VCaP (cell line): ENCODE measurements at regions not wholly inside any gene's neighbourhood (a gene's known extent, or its start where the extent isn't known, plus 50 kb on each side); places are given as distances from the start of the nearest gene placed in this dataset.
"Not testable (repeated sequence)": the region's sequence is repeated elsewhere in the genome, so short reads cannot be mapped to it uniquely, and the experiment has no call there.

Source experiments
- H3K27ac ChIP-seq: fragments of 450-650 bp; 2 replicates; pipeline ENCODE4 v1.5.1; 2017
- CTCF ChIP-seq: fragments of 450-650 bp; conservative IDR thresholded peaks from 2 replicates; pipeline ENCODE4 v1.5.1; 2017; ENCODE audit warnings: mild to moderate bottlenecking, moderate library complexity

DNA sequence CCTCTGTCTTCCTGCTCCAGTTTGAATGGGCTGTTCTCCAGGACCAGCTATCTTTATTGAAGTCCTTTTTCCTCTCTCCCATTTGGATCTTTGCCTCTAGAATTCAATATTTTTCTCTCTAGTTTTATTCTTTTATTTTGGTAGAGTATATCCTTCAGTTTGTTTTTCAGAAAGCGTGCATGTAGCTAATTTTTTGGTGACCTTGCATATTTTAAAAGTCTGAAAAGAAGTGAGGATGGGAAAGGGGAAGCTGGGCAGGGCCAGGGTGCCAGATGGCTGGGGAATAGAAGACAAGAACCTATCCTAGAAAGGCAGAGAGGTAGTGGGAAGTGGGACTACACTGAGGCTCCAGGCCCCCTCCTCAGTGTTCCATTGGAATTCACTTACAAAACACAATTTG, 95.0 kb upstream of the ZBED5 start:
- TF ChIP-seq CTCF: no peak

DNA sequence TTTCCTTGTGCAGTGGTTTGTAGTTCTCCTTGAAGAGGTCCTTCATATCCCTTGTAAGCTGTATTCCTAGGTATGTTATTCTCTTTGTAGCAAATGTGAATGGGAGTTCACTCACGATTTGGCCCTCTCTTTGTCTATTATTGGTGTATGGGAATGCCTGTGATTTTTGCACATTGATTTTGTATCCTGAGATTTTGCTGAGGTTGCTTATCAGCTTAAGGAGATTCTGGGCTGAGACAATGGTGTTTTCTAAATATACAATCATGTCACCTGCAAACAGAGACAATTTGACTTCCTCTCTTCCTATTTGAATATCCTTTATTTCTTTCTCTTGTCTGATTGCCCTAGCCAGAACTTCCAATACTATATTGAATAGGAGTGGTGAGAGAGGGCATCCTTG, 90.1 kb upstream of the ZBED5 start:
- not testable (repeated sequence) for H3K27ac ChIP-seq

More for the DNA sequence above, 95.0 kb upstream of the ZBED5 start:
- H3K27ac ChIP-seq: no peak overlapping the region

- H3K27ac ChIP-seq: no peak overlapping the region
These were observed 88.2 kb upstream of the ZBED5 start for GRCh38 chr11:10946072-10946471.

DNA sequence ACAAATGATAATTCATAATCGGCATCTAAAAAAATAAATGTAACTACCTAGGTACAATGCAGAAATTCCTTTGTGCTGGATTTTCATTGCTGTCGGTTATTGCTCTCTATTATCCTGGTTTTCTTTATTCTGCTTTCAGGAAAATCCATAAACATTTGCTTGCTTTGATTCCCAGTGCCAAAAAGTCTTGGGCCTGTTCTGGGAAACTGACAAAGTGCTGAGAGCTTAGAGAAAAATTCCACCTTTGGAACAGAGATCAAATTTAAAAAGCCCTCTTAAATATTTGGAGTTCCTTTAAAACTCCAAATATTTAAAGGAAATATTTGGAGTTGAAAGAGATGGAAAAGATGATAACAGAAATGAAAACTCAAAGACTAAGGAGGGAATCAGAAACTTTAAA, 87.3 kb upstream of the ZBED5 start:
- TF ChIP-seq CTCF: no peak
- no peak overlapping the region for H3K27ac ChIP-seq

More at GRCh38 chr11:10946072-10946471, 88.2 kb upstream of the ZBED5 start:
- no peak for TF ChIP-seq CTCF

DNA sequence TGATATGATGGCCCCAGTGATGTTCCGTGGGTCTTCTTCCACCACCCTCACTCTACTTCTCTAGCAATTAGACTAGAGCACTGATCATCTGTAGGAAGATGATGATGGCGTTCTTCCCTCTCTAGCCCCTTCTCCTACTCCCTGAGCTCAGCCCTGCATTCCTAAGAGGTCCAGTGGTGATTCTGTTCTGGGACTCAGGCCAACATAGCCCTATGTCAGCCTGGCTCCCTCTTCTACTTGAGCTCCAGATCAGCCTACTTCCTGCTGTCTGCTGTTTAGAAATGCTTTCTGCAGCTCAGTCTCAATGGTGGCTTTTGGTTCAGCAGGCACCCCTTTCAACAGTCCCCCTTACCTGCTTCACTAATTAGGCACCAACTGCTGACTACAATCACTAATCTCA, 86.1 kb upstream of the ZBED5 start:
- H3K27ac ChIP-seq: no peak overlapping the region
- TF ChIP-seq CTCF: no peak

DNA sequence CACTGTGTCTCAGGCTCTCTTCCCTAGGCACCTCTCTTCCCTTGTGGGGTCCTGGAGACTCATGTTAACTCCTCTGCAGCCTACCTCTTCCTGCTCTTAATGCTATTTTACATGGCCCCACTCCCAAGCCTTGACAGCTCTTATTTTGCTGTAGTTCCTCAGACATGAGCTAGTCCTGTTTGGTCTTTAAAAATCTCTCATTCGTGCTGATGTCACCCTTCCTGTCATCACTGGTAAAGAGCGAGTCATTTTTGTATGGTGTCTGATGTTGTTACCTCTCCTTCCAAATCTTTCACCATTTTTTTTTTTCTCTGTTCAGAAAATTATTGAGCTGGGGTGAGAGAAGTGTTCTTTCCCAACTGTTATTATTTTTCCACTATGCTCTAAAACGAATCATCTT, 84.8 kb upstream of the ZBED5 start:
- no peak for TF ChIP-seq CTCF
- H3K27ac ChIP-seq: no peak overlapping the region

GRCh38 chr11:10941871-10942270, 84.0 kb upstream of the ZBED5 start:
- no peak for TF ChIP-seq CTCF
- H3K27ac ChIP-seq: no peak overlapping the region

- no peak for TF ChIP-seq CTCF
These were observed 83.6 kb upstream of the ZBED5 start for GRCh38 chr11:10941414-10941813.

More at GRCh38 chr11:10941414-10941813, 83.6 kb upstream of the ZBED5 start:
- no peak overlapping the region for H3K27ac ChIP-seq
